GM10266 (cell line): ENCODE measurements at regions not wholly inside any gene's neighbourhood (a gene's known extent, or its start where the extent isn't known, plus 50 kb on each side); places are given as distances from the start of the nearest gene placed in this dataset.

Experiments
- DNase-seq: peaks from one replicate; pipeline ENCODE4 v3.0.0; 2012; ENCODE audit errors: extremely low spot score
- CTCF ChIP-seq: IDR thresholded peaks from 2 replicates; pipeline ENCODE4 v1.5.1; 2012; ENCODE audit warnings: mild to moderate bottlenecking, low read depth; ENCODE audit not compliant: control insufficient read depth, insufficient read depth; ENCODE audit errors: missing control alignments

- no peak for DNase-seq
- no peak for TF ChIP-seq CTCF
Observed at GRCh38 chr13:106311004-106311403, 224.5 kb downstream of the EFNB2 start.

- no peak for TF ChIP-seq CTCF
- DNase-seq: no peak
Observed at GRCh38 chr13:106310291-106310865, 225.1 kb downstream of the EFNB2 start.

GRCh38 chr13:106306748-106307277 is 228.6 kb downstream of the EFNB2 start:
- TF ChIP-seq CTCF: no peak
- DNase-seq: no peak

- no peak for DNase-seq
- no peak for TF ChIP-seq CTCF
Observed at GRCh38 chr13:106302843-106303242, 232.6 kb downstream of the EFNB2 start.

- TF ChIP-seq CTCF: no peak
- no peak for DNase-seq
Observed at GRCh38 chr13:106302011-106302410, 233.5 kb downstream of the EFNB2 start.

- TF ChIP-seq CTCF: no peak
- no peak for DNase-seq
Observed at GRCh38 chr13:106299621-106300020, 235.8 kb downstream of the EFNB2 start.

- TF ChIP-seq CTCF: no peak
- DNase-seq: no peak
Observed at GRCh38 chr13:106297283-106297682, 238.2 kb downstream of the EFNB2 start.
